HCT116 (cell line): ENCODE measurements at regions not wholly inside any gene's neighbourhood (a gene's known extent, or its start where the extent isn't known, plus 50 kb on each side); places are given as distances from the start of the nearest gene placed in this dataset.

Experiments
- EGR1 ChIP-seq: IDR thresholded peaks from 2 replicates; pipeline ENCODE4 v1.6.1; 2012; ENCODE audit warnings: low read depth
- EZH2 ChIP-seq: fragments of 200-600 bp; sonication (generic); IDR thresholded peaks from 2 replicates; pipeline ENCODE4 v1.6.1; 2017; ENCODE audit warnings: antibody characterized with exemption, mixed run types
- JUND ChIP-seq: IDR thresholded peaks from 2 replicates; pipeline ENCODE4 v1.6.1; 2012
- POLR2A ChIP-seq: IDR thresholded peaks from 2 replicates; pipeline ENCODE4 v1.7.0; 2011; ENCODE audit warnings: borderline replicate concordance; ENCODE audit not compliant: insufficient read depth, insufficient read length; ENCODE audit errors: extremely low read depth
- POLR2AphosphoS5 ChIP-seq: IDR thresholded peaks from 2 replicates; pipeline ENCODE4 v1.6.1; 2011; ENCODE audit warnings: mild to moderate bottlenecking, low read depth, low read length, moderate library complexity
- RAD21 ChIP-seq: IDR thresholded peaks from 2 replicates; pipeline ENCODE4 v1.6.1; 2012; ENCODE audit warnings: low read depth, mild to moderate bottlenecking
- SRF ChIP-seq: IDR thresholded peaks from 2 replicates; pipeline ENCODE4 v1.6.1; 2012; ENCODE audit warnings: low read depth
- TF ChIP-seq, protein P1 (sequence below), 3 experiments: fragments of 200-600 bp in 1 of 3; sonication (generic) in 1 of 3; IDR thresholded peaks in 2 of 3; conservative IDR thresholded peaks in 1 of 3; 2 replicates each; pipeline ENCODE4 v1.5.1; 2012 to 2017; ENCODE audit warnings: low read depth in 2 of 3, low read length in 2 of 3, antibody characterized with exemption in 1 of 3, borderline replicate concordance in 1 of 3, control low read depth in 1 of 3, mild to moderate bottlenecking in 1 of 3, mixed read lengths in 1 of 3, mixed run types in 1 of 3, moderate library complexity in 1 of 3; ENCODE audit not compliant: insufficient read depth in 1 of 3
- TF ChIP-seq, protein P2 (sequence below): IDR thresholded peaks from 2 replicates; pipeline ENCODE4 v1.6.1; 2011; ENCODE audit warnings: mild to moderate bottlenecking, low read length, moderate library complexity; ENCODE audit not compliant: insufficient replicate concordance; ENCODE audit errors: extremely low read depth

DNA sequence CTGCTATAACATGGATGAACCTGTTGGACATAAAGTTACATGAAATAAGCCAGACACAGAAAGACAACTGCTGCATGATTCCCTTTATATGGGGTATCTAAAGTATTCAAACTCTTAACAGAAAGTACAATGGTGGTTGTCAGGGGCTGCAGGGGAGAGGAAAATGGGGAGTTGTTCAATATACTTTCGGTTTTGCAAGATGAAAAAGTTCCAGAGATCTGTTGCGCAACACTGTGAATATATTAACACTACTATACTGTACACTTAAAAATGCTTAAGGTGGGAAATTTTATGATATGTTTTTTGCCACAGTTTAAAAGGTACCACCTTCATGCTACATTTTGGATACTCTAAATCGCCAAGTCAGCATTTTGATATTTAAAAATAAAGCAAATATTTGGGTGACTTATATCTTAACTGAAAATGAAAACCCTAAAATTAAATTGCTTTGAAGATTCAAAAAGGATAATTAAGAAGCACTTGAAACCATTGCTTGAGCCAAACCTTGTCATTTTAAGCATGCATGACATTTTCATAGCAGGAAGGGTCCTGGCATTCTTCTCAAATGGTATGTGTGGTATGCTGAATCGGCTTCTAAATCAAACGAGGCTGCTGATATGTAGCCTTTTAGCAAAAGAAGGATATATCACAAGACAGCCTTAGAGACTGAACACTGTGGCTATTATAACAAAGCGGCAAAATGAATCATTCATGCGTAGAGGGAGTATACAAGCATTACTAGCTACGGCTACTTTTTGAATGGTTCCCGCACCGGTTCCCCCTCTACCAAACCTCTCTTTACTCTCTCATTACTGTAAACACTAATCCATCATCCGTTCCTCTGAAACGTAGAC lies 607.1 kb upstream of the DIPK2B start:
- no peak for TF ChIP-seq EZH2
- TF ChIP-seq POLR2A: no peak
- TF ChIP-seq, protein P1, sequence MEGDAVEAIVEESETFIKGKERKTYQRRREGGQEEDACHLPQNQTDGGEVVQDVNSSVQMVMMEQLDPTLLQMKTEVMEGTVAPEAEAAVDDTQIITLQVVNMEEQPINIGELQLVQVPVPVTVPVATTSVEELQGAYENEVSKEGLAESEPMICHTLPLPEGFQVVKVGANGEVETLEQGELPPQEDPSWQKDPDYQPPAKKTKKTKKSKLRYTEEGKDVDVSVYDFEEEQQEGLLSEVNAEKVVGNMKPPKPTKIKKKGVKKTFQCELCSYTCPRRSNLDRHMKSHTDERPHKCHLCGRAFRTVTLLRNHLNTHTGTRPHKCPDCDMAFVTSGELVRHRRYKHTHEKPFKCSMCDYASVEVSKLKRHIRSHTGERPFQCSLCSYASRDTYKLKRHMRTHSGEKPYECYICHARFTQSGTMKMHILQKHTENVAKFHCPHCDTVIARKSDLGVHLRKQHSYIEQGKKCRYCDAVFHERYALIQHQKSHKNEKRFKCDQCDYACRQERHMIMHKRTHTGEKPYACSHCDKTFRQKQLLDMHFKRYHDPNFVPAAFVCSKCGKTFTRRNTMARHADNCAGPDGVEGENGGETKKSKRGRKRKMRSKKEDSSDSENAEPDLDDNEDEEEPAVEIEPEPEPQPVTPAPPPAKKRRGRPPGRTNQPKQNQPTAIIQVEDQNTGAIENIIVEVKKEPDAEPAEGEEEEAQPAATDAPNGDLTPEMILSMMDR (IDR thresholded peaks at IDR 0.05 in 2 of 3, conservative IDR thresholded peaks at IDR 0.05 in 1 of 3; ENCODE audit: borderline replicate concordance in 1 of 3, insufficient read depth in 1 of 3, low read depth in 2 of 3, low read length in 2 of 3): no peak
- TF ChIP-seq, protein P2, sequence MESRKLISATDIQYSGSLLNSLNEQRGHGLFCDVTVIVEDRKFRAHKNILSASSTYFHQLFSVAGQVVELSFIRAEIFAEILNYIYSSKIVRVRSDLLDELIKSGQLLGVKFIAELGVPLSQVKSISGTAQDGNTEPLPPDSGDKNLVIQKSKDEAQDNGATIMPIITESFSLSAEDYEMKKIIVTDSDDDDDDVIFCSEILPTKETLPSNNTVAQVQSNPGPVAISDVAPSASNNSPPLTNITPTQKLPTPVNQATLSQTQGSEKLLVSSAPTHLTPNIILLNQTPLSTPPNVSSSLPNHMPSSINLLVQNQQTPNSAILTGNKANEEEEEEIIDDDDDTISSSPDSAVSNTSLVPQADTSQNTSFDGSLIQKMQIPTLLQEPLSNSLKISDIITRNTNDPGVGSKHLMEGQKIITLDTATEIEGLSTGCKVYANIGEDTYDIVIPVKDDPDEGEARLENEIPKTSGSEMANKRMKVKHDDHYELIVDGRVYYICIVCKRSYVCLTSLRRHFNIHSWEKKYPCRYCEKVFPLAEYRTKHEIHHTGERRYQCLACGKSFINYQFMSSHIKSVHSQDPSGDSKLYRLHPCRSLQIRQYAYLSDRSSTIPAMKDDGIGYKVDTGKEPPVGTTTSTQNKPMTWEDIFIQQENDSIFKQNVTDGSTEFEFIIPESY: no peak
- TF ChIP-seq JUND: no peak
- TF ChIP-seq EGR1: no peak
- TF ChIP-seq SRF: no peak
- no peak for TF ChIP-seq POLR2AphosphoS5
- TF ChIP-seq RAD21: no peak
